HG03064 (cell line): ENCODE measurements at regions not wholly inside any gene's neighbourhood (a gene's known extent, or its start where the extent isn't known, plus 50 kb on each side); places are given as distances from the start of the nearest gene placed in this dataset.
"Not testable (repeated sequence)": the region's sequence is repeated elsewhere in the genome, so short reads cannot be mapped to it uniquely, and the experiment has no call there.

Experiments used
- ATAC-seq: cut with Tn5 transposase; IDR thresholded peaks from one replicate; pipeline ENCODE4 v1.9.1; 2021; ENCODE audit warnings: low read depth; ENCODE audit not compliant: unreplicated experiment

- no peak for ATAC-seq
Observed at GRCh38 chr12:124654666-124655047, 87.2 kb upstream of the NCOR2 start.

GRCh38 chr12:124653169-124653931, 85.9 kb upstream of the NCOR2 start:
- ATAC-seq: no peak

GRCh38 chr12:124652661-124653060, 85.2 kb upstream of the NCOR2 start:
- ATAC-seq: no peak

- ATAC-seq: no peak
Observed at GRCh38 chr12:124651516-124652273, 84.3 kb upstream of the NCOR2 start.

GRCh38 chr12:124650912-124651311, 83.5 kb upstream of the NCOR2 start:
- no peak for ATAC-seq

GRCh38 chr12:124648710-124649384, 81.4 kb upstream of the NCOR2 start:
- ATAC-seq: no peak

- no peak for ATAC-seq
Observed at GRCh38 chr12:124647316-124647715, 79.9 kb upstream of the NCOR2 start.

- no peak for ATAC-seq
Observed at GRCh38 chr12:124646385-124647230, 79.2 kb upstream of the NCOR2 start.

- no peak for ATAC-seq
Observed at GRCh38 chr12:124645530-124646244, 78.3 kb upstream of the NCOR2 start.

- ATAC-seq: not testable (repeated sequence)
Observed at GRCh38 chr12:124643768-124644167, 76.4 kb upstream of the NCOR2 start.

- ATAC-seq: no peak
Observed at GRCh38 chr12:124642105-124642504, 74.7 kb upstream of the NCOR2 start.

GRCh38 chr12:124641591-124641990, 74.2 kb upstream of the NCOR2 start:
- ATAC-seq: no peak

GRCh38 chr12:124640056-124640455, 72.6 kb upstream of the NCOR2 start:
- ATAC-seq: no peak

- ATAC-seq: no peak
Observed at GRCh38 chr12:124639122-124639806, 71.9 kb upstream of the NCOR2 start.

GRCh38 chr12:124637581-124637981, 70.2 kb upstream of the NCOR2 start:
- ATAC-seq: no peak

GRCh38 chr12:124637163-124637562, 69.8 kb upstream of the NCOR2 start:
- no peak for ATAC-seq

- ATAC-seq: no peak
Observed at GRCh38 chr12:124636138-124636978, 68.9 kb upstream of the NCOR2 start.

GRCh38 chr12:124635316-124635715, 67.9 kb upstream of the NCOR2 start:
- ATAC-seq: no peak
